OCI-LY1 (cell line): ENCODE measurements at regions not wholly inside any gene's neighbourhood (a gene's known extent, or its start where the extent isn't known, plus 50 kb on each side); places are given as distances from the start of the nearest gene placed in this dataset.

Experiments used
- EZH2 ChIP-seq: fragments of 200-600 bp; sonication (generic), shearing (Covaris generic); IDR thresholded peaks from 2 replicates; pipeline ENCODE4 v1.8.0; 2017; ENCODE audit warnings: borderline replicate concordance, mixed run types, mild to moderate bottlenecking, antibody characterized with exemption, low read length, moderate library complexity, mixed read lengths
- TF ChIP-seq, protein P1 (sequence below): fragments of 200-600 bp; sonication (generic), shearing (Covaris generic); IDR thresholded peaks from 2 replicates; pipeline ENCODE4 v1.5.1; 2017; ENCODE audit warnings: mild to moderate bottlenecking, antibody characterized with exemption, low read length, moderate library complexity, mixed read lengths

GRCh38 chr10:61010863-61011262, 66.9 kb upstream of the RHOBTB1 start:
- TF ChIP-seq, protein P1, sequence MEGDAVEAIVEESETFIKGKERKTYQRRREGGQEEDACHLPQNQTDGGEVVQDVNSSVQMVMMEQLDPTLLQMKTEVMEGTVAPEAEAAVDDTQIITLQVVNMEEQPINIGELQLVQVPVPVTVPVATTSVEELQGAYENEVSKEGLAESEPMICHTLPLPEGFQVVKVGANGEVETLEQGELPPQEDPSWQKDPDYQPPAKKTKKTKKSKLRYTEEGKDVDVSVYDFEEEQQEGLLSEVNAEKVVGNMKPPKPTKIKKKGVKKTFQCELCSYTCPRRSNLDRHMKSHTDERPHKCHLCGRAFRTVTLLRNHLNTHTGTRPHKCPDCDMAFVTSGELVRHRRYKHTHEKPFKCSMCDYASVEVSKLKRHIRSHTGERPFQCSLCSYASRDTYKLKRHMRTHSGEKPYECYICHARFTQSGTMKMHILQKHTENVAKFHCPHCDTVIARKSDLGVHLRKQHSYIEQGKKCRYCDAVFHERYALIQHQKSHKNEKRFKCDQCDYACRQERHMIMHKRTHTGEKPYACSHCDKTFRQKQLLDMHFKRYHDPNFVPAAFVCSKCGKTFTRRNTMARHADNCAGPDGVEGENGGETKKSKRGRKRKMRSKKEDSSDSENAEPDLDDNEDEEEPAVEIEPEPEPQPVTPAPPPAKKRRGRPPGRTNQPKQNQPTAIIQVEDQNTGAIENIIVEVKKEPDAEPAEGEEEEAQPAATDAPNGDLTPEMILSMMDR, result no peak
- TF ChIP-seq EZH2, result no peak
